Ovary (tissue), 7 donors: ENCODE measurements at regions not wholly inside any gene's neighbourhood (a gene's known extent, or its start where the extent isn't known, plus 50 kb on each side); places are given as distances from the start of the nearest gene placed in this dataset.

ENCODE experiments used
- DNase-seq, 5 donors: peaks; one replicate each; pipeline ENCODE4 v3.0.0-alpha.2; 2019 to 2020
- H3K27ac ChIP-seq, 2 donors: fragments of 200-600 bp; one replicate each; pipeline versions ENCODE4 v1.5.1 to v1.8.0; 2019 to 2022
- H3K27me3 ChIP-seq: fragments of 200-600 bp; one replicate; pipeline ENCODE4 v1.8.0; 2022
- H3K36me3 ChIP-seq: fragments of 200-600 bp; sonication (generic); one replicate; pipeline ENCODE4 v1.5.1; 2019
- H3K4me1 ChIP-seq: one replicate; pipeline ENCODE4 v1.8.1; 2013; ENCODE audit warnings: mild to moderate bottlenecking, moderate library complexity; ENCODE audit not compliant: insufficient read depth
- H3K4me3 ChIP-seq: fragments of 200-600 bp; sonication (generic); one replicate; pipeline ENCODE4 v1.5.1; 2017
- H3K9me3 ChIP-seq, 2 donors: fragments of 200-600 bp in 1 of 2; sonication (generic) in 1 of 2; one replicate each; pipeline versions ENCODE4 v1.5.1 to v1.8.1; 2013 to 2019; ENCODE audit warnings: mild to moderate bottlenecking in 1 of 2, moderate library complexity in 1 of 2
- EP300 ChIP-seq: sonication (generic); formaldehyde crosslinking; IDR thresholded peaks from one replicate; pipeline ENCODE4 v1.6.1; 2017; ENCODE audit warnings: antibody characterized with exemption
- POLR2A ChIP-seq: fragments of 450-650 bp; IDR thresholded peaks from one replicate; pipeline ENCODE4 v1.6.1; 2017; ENCODE audit warnings: antibody characterized with exemption, mild to moderate bottlenecking, moderate library complexity
- WGBS, 3 donors: extraction: QIAGEN DNeasy Blood & Tissue Kit in 1 of 3; methylation state at CpG; one replicate each; pipeline versions ENCODE4 v1.1.5 to v1.1.7; 2013 to 2017; 5-methylcytosine and 5-hydroxymethylcytosine counted together
- intact Hi-C, 4 donors: fragments of 100-400 bp; cut with DNase I; formaldehyde crosslinking; loops; one replicate each; pipeline versions ENCODE4 v1.11.0 to v1.15.1; 2022 to 2023
- TF ChIP-seq, protein P1 (sequence below), 3 donors: fragments of 450-650 bp in 2 of 3; fragments of 200-600 bp in 1 of 3; IDR thresholded peaks; one replicate each; pipeline versions ENCODE4 v1.5.1 to v1.8.0; 2016 to 2022; ENCODE audit warnings: antibody characterized with exemption in 3 of 3, mild to moderate bottlenecking in 1 of 3
- donor health status: DM: no; HTN: no; CAD: no; lungs with moderate emphysema.
- donor health status: DM: no; HTN: no; CAD: no.
- donor health status: Bipolar disorder and iron deficiency.
- donor health status: DM: no; HTN: no; CAD: no.
- donor health status: DM: yes; HTN: yes; CAD: no.

DNA sequence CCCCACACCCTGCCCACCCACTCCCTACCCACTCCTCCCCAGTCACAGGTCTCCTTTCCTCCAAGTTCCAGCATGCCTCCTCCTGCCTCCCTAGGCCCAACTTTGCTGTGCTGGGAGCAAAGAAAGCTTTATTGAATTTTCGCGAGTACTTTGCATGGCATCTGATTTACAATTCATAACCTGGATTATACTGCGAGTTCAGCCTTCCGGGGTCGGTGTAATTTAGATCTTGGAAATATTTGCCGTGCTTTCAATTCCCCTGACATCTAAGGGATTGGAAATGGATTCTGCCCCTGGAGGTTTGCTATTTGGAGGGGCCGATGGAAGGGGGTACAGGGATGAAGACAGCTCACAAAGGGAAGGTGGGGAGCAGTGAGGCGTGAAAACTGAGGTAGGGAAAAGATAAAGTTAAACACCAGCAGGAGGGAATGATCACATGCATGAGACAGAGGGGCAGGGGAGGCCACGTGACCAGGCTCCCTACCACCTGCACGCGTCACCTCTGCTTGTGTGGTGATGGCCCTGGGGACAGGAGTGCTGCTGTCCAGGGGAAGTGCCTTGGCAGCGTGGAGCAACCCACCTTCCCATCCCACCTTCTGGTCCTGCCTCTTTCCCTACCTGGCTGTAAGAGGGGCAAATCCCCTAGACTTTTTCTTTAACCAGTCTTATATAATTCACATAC lies 132.3 kb upstream of the RPL38 start:
- no peak overlapping the region for H3K27ac ChIP-seq
- TF ChIP-seq EP300, result no peak
- TF ChIP-seq, protein P1, sequence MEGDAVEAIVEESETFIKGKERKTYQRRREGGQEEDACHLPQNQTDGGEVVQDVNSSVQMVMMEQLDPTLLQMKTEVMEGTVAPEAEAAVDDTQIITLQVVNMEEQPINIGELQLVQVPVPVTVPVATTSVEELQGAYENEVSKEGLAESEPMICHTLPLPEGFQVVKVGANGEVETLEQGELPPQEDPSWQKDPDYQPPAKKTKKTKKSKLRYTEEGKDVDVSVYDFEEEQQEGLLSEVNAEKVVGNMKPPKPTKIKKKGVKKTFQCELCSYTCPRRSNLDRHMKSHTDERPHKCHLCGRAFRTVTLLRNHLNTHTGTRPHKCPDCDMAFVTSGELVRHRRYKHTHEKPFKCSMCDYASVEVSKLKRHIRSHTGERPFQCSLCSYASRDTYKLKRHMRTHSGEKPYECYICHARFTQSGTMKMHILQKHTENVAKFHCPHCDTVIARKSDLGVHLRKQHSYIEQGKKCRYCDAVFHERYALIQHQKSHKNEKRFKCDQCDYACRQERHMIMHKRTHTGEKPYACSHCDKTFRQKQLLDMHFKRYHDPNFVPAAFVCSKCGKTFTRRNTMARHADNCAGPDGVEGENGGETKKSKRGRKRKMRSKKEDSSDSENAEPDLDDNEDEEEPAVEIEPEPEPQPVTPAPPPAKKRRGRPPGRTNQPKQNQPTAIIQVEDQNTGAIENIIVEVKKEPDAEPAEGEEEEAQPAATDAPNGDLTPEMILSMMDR (IDR thresholded peaks at IDR 0.05), result no peak
- TF ChIP-seq POLR2A, result no peak
- no peaks in the 10 kb centered on the region for H3K36me3 ChIP-seq
- H3K9me3 ChIP-seq, result no peaks in the 10 kb centered on the region
- H3K27me3 ChIP-seq, result no peaks in the 10 kb centered on the region
- no peaks in the 10 kb centered on the region for H3K4me1 ChIP-seq
- intact Hi-C loops, result no loop called here
- WGBS, 3 donors, result 84 to 88% (median 85%) methylated on average over 12 of the region's 12 CpGs
- DNase-seq, result no peak
- no peak overlapping the region for H3K4me3 ChIP-seq

GRCh38 chr17:74072340-74072739 lies 131.1 kb upstream of the RPL38 start:
- Histone ChIP-seq H3K4me3 (no peak overlapping the region), H3K4me1 (no peaks in the 10 kb centered on the region), H3K27me3 (no peaks in the 10 kb centered on the region), H3K36me3 (no peaks in the 10 kb centered on the region), H3K27ac (no peak overlapping the region), H3K9me3 (no peaks in the 10 kb centered on the region)
- no peak for DNase-seq
- WGBS, 3 donors, result 70 to 86% (median 84%) methylated on average over 4 of the region's 4 CpGs
- intact Hi-C loops, result no loop called here
- TF ChIP-seq POLR2A (no peak), EP300 (no peak)
- TF ChIP-seq, protein P1 (IDR thresholded peaks at IDR 0.05), result no peak

- intact Hi-C loops, result no loop called here
- H3K9me3 ChIP-seq, result no peaks in the 10 kb centered on the region
- no peaks in the 10 kb centered on the region for H3K4me1 ChIP-seq
- 85 to 97% (median 93%) methylated on average over 1 of the region's 1 CpG for WGBS, 3 donors
- no peak for TF ChIP-seq POLR2A
- TF ChIP-seq EP300, result no peak
- H3K36me3 ChIP-seq, result no peaks in the 10 kb centered on the region
- no peaks in the 10 kb centered on the region for H3K27me3 ChIP-seq
- no peak overlapping the region for H3K27ac ChIP-seq
- H3K4me3 ChIP-seq, result no peak overlapping the region
- no peak for DNase-seq
These were observed 127.0 kb upstream of the RPL38 start for GRCh38 chr17:74076446-74076845.

DNA sequence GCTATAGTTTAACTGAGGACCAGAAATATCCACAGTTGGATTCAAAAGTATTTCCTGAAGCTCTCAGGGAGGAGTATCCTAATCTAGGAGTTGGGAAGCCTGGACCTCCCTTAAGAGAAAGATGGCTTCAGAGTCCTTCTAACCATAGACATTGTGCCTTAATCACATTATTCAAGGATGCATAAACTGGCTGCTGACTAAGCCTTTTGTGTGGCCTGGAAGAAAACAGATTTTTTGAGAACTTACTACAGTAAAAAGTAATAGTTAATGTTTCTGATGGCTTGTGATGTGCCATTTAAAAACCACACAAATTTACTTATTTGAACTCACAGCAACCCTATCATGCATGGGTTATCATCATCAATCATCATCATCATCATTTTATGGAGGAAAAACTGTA lies 126.2 kb upstream of the RPL38 start:
- Histone ChIP-seq H3K27me3 (no peaks in the 10 kb centered on the region), H3K27ac (no peak overlapping the region), H3K4me1 (no peaks in the 10 kb centered on the region), H3K36me3 (no peaks in the 10 kb centered on the region), H3K9me3 (no peaks in the 10 kb centered on the region), H3K4me3 (no peak overlapping the region)
- TF ChIP-seq EP300 (no peak), POLR2A (no peak)
- TF ChIP-seq, protein P1 (IDR thresholded peaks at IDR 0.05), result no peak
- intact Hi-C loops, result no loop called here
- no peak for DNase-seq

- Histone ChIP-seq H3K27ac (no peak overlapping the region), H3K27me3 (no peaks in the 10 kb centered on the region), H3K9me3 (no peaks in the 10 kb centered on the region), H3K4me3 (no peak overlapping the region), H3K4me1 (no peaks in the 10 kb centered on the region), H3K36me3 (no peaks in the 10 kb centered on the region)
- intact Hi-C loops, result no loop called here
- TF ChIP-seq, protein P1 (IDR thresholded peaks at IDR 0.05), result no peak
- TF ChIP-seq POLR2A (no peak), EP300 (no peak)
- no peak for DNase-seq
- 75 to 88% (median 81%) methylated on average over 12 of the region's 12 CpGs for WGBS, 3 donors
These were observed 125.0 kb upstream of the RPL38 start for GRCh38 chr17:74078363-74078941.
